NB4 (cell line): ENCODE measurements at regions not wholly inside any gene's neighbourhood (a gene's known extent, or its start where the extent isn't known, plus 50 kb on each side); places are given as distances from the start of the nearest gene placed in this dataset.

Experiments used
- DNase-seq: peaks from one replicate; pipeline ENCODE4 v3.0.0; 2010; ENCODE audit warnings: low read depth
- H3K4me3 ChIP-seq: one replicate; pipeline ENCODE4 v1.5.1; 2011; ENCODE audit warnings: mild to moderate bottlenecking, low read depth, low read length, moderate library complexity
- MAX ChIP-seq: IDR thresholded peaks from 2 replicates; pipeline ENCODE4 v1.6.1; 2011; ENCODE audit warnings: low read depth, low read length
- MYC ChIP-seq: IDR thresholded peaks from 2 replicates; pipeline ENCODE4 v1.6.1; 2011; ENCODE audit warnings: low read depth, low read length
- POLR2A ChIP-seq: IDR thresholded peaks from 2 replicates; pipeline ENCODE4 v1.6.1; 2011; ENCODE audit warnings: mild to moderate bottlenecking; ENCODE audit not compliant: insufficient read length; ENCODE audit errors: extremely low read depth
- TF ChIP-seq, protein P1 (sequence below): IDR thresholded peaks from one replicate; pipeline ENCODE4 v1.5.1; 2012; ENCODE audit warnings: low read depth, low read length

DNA sequence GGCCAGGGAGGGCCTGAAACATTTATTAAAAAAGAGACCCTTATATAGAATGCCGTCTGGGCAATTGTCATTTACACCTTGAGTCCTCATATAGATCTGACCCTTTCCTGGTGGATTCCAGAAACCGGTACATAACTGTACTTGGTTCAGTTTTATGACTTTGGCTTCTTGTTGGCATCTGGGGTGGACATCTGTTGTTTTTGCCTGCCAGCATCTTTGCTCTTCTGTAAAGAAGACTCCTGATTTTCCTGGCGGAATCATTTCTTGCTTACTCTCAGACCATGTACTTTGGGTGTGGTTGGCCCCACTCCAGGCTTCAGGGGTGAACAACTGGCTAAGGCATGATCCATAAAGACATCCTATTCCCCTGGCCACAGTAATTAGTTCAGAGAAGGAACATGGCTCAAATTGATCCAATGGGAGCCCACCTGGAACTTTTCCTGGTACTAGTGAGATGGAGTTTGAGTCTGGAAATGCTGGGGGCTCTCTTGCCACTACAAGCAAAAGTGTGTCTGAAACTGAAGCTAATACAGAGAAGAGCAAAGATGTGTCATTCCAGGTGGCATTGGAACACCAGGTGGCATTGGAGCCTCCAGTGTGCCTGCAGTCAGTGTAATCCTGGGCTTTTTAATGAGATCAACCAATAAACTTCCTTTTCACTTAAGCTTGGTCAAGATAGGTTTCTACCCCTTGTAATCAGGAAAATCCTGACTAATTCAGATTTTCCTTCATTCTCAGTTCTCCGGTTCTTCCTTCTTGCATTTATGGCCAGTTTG lies 332.5 kb upstream of the CAMK1G start:
- no peak overlapping the region for H3K4me3 ChIP-seq
- DNase-seq = no peak
- no peak for TF ChIP-seq MAX
- TF ChIP-seq MYC = no peak

- no peak for TF ChIP-seq MYC
- no peak for TF ChIP-seq MAX
- TF ChIP-seq POLR2A = no peak
- TF ChIP-seq, protein P1, sequence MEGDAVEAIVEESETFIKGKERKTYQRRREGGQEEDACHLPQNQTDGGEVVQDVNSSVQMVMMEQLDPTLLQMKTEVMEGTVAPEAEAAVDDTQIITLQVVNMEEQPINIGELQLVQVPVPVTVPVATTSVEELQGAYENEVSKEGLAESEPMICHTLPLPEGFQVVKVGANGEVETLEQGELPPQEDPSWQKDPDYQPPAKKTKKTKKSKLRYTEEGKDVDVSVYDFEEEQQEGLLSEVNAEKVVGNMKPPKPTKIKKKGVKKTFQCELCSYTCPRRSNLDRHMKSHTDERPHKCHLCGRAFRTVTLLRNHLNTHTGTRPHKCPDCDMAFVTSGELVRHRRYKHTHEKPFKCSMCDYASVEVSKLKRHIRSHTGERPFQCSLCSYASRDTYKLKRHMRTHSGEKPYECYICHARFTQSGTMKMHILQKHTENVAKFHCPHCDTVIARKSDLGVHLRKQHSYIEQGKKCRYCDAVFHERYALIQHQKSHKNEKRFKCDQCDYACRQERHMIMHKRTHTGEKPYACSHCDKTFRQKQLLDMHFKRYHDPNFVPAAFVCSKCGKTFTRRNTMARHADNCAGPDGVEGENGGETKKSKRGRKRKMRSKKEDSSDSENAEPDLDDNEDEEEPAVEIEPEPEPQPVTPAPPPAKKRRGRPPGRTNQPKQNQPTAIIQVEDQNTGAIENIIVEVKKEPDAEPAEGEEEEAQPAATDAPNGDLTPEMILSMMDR = no peak
- H3K4me3 ChIP-seq = no peak overlapping the region
- no peak for DNase-seq
Observed at GRCh38 chr1:209256766-209257350, 326.7 kb upstream of the CAMK1G start.

DNA sequence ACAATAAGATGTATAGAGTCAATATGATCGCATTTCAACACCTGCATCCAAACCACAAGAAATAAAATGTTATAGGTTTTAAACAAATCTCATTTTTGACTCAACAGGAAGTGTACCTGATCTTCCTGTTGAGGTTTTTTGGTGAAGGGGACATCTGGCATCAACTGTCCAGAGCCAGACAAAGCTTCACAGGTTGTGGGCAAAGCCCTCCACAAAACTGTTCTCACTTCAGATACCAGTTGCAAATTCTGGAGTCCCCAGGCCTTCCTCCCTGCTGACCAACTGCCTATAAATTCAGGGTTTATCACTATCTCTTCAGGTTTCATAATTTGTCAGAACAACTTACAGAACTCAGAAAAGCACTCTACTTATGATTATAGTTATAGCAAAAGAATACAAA lies 326.1 kb upstream of the CAMK1G start:
- H3K4me3 ChIP-seq = no peak overlapping the region
- DNase-seq = no peak
- TF ChIP-seq, protein P1 = no peak
- TF ChIP-seq MAX (no peak), POLR2A (no peak), MYC (no peak)

GRCh38 chr1:209260136-209260535 lies 323.4 kb upstream of the CAMK1G start:
- no peak for DNase-seq
- H3K4me3 ChIP-seq = no peak overlapping the region
- TF ChIP-seq MAX = no peak
- TF ChIP-seq POLR2A = no peak
- TF ChIP-seq, protein P1 = no peak
- no peak for TF ChIP-seq MYC

DNA sequence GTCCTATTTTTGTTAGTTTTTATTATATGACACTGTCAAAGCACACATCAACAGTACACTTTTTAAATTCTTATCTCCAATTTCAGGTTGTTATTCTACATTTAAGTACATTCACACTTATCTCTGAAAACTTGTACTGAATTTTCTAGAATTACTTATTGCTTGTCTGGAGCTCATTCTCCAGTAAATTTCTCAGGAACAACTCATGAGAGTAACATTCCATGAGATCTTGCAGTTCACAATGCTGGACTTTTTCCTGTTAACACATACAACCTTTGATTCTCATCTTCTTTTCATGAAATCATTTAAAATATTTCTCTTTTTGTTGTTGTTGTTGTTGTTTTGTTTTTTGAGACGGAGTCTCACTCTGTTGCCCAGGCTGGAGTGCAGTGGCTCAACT lies 320.9 kb upstream of the CAMK1G start:
- no peak overlapping the region for H3K4me3 ChIP-seq
- TF ChIP-seq, protein P1 = no peak
- TF ChIP-seq POLR2A (no peak), MYC (no peak), MAX (no peak)
- no peak for DNase-seq

- TF ChIP-seq, protein P1 = no peak
- no peak for TF ChIP-seq MYC
- TF ChIP-seq POLR2A = no peak
- TF ChIP-seq MAX = no peak
- DNase-seq = no peak
- H3K4me3 ChIP-seq = no peak overlapping the region
Observed at GRCh38 chr1:209265301-209265700, 318.2 kb upstream of the CAMK1G start.
